Peyer's patch (tissue), 4 donors: ENCODE measurements at regions not wholly inside any gene's neighbourhood (a gene's known extent, or its start where the extent isn't known, plus 50 kb on each side); places are given as distances from the start of the nearest gene placed in this dataset.

Experiments
- POLR2A ChIP-seq, 2 donors: fragments of 450-650 bp; IDR thresholded peaks; one replicate each; pipeline ENCODE4 v1.5.1; 2017; ENCODE audit warnings: antibody characterized with exemption in 2 of 2, mild to moderate bottlenecking in 2 of 2, moderate library complexity in 2 of 2
- TF ChIP-seq, protein P1 (sequence below), 6 experiments: fragments of 450-650 bp in 4 of 6; fragments of 200-600 bp in 2 of 6; sonication (generic) in 1 of 6; IDR thresholded peaks; one replicate each; pipeline ENCODE4 v1.5.1; 2017 to 2019; ENCODE audit warnings: antibody characterized with exemption in 6 of 6, mild to moderate bottlenecking in 3 of 6, moderate library complexity in 1 of 6

DNA sequence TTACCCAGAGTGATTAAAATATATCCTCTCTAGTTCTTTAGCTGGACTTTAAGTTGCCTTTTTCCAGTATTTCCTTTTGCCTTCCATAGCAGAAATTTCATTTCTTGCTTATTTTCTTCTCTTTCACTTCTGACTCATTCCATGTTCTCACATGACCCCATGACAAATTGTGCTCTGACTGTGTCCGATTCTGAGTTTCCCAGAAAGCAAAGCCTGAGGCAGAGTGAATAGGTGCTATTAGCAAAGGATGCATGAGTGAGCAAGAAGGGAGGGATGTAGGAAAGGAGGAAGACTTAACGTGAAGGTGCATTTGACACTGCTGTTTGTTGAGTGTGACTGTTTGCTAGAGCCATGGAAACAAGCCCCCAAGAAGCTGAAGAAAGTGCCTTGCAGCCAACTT is 82.6 kb upstream of the CNTNAP4 start:
- TF ChIP-seq, protein P1, sequence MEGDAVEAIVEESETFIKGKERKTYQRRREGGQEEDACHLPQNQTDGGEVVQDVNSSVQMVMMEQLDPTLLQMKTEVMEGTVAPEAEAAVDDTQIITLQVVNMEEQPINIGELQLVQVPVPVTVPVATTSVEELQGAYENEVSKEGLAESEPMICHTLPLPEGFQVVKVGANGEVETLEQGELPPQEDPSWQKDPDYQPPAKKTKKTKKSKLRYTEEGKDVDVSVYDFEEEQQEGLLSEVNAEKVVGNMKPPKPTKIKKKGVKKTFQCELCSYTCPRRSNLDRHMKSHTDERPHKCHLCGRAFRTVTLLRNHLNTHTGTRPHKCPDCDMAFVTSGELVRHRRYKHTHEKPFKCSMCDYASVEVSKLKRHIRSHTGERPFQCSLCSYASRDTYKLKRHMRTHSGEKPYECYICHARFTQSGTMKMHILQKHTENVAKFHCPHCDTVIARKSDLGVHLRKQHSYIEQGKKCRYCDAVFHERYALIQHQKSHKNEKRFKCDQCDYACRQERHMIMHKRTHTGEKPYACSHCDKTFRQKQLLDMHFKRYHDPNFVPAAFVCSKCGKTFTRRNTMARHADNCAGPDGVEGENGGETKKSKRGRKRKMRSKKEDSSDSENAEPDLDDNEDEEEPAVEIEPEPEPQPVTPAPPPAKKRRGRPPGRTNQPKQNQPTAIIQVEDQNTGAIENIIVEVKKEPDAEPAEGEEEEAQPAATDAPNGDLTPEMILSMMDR (IDR thresholded peaks at IDR 0.05), result no peak
- TF ChIP-seq POLR2A (IDR thresholded peaks at IDR 0.05), result no peak
